BLaER1 (cell line): ENCODE measurements at regions not wholly inside any gene's neighbourhood (a gene's known extent, or its start where the extent isn't known, plus 50 kb on each side); places are given as distances from the start of the nearest gene placed in this dataset.
"Not testable (repeated sequence)": the region's sequence is repeated elsewhere in the genome, so short reads cannot be mapped to it uniquely, and the experiment has no call there.

Experiments
- H3K27ac ChIP-seq: shearing (Covaris generic); formaldehyde crosslinking; 2 replicates; pipeline ENCODE4 v1.8.1; 2022
- H3K27me3 ChIP-seq: shearing (Covaris generic); formaldehyde crosslinking; 2 replicates; pipeline ENCODE4 v1.8.1; 2022
- H3K36me3 ChIP-seq: shearing (Covaris generic); formaldehyde crosslinking; 2 replicates; pipeline ENCODE4 v1.8.1; 2022
- H3K4me1 ChIP-seq: shearing (Covaris generic); formaldehyde crosslinking; 2 replicates; pipeline ENCODE4 v1.8.1; 2022
- H3K4me2 ChIP-seq: shearing (Covaris generic); formaldehyde crosslinking; 2 replicates; pipeline ENCODE4 v1.8.1; 2022
- H3K4me3 ChIP-seq: shearing (Covaris generic); formaldehyde crosslinking; 2 replicates; pipeline ENCODE4 v1.8.1; 2022
- H3K9ac ChIP-seq: shearing (Covaris generic); formaldehyde crosslinking; 2 replicates; pipeline ENCODE4 v1.8.1; 2022
- H3K9me3 ChIP-seq: shearing (Covaris generic); formaldehyde crosslinking; 2 replicates; pipeline ENCODE4 v1.8.1; 2022
- H4K20me1 ChIP-seq: shearing (Covaris generic); formaldehyde crosslinking; 2 replicates; pipeline ENCODE4 v1.8.1; 2022
- Cebpa-rat ChIP-seq: shearing (Covaris generic); IDR thresholded peaks from 2 replicates; pipeline ENCODE4 v1.8.1; 2022

DNA sequence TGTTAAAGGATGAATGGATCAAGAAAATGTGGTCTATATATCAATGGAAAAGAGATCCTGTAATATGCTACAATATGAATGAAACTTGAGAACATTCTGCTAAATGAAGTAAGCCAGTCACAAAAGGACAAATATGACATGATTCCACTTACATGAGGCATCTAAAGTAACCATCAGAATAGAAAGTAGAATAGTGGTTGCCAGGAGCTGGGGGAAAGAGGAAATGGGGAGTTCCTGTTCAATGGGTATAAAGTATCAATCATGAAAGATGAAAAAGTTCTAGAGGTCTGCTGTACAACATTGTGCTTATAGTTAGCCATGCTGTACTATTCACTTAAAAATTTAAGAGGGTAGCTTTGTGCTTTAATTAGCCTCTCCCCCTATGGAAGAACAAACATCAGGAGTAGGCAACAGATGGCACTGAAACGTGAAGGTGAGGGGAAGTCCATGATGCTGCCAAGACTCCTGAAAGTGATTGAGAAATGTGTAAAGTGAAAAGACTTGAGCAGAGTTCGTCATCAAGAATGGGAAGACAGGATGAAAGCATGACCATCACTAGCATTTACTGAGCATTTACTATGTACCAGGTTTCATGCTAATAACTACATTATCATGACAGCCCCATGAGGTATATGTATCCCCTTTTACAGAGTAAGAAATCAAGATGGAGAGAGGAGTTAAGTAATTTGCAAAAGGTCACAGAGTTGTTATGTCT is 167.2 kb downstream of the CYB561 start:
- Histone ChIP-seq H3K27ac (no peak overlapping the region), H4K20me1 (no peaks in the 10 kb centered on the region), H3K27me3 (no peaks in the 10 kb centered on the region), H3K4me2 (no peak overlapping the region), H3K36me3 (no peaks in the 10 kb centered on the region), H3K4me1 (no peaks in the 10 kb centered on the region), H3K4me3 (no peak overlapping the region), H3K9me3 (no peaks in the 10 kb centered on the region), H3K9ac (no peak overlapping the region)
- no peak for TF ChIP-seq Cebpa-rat

DNA sequence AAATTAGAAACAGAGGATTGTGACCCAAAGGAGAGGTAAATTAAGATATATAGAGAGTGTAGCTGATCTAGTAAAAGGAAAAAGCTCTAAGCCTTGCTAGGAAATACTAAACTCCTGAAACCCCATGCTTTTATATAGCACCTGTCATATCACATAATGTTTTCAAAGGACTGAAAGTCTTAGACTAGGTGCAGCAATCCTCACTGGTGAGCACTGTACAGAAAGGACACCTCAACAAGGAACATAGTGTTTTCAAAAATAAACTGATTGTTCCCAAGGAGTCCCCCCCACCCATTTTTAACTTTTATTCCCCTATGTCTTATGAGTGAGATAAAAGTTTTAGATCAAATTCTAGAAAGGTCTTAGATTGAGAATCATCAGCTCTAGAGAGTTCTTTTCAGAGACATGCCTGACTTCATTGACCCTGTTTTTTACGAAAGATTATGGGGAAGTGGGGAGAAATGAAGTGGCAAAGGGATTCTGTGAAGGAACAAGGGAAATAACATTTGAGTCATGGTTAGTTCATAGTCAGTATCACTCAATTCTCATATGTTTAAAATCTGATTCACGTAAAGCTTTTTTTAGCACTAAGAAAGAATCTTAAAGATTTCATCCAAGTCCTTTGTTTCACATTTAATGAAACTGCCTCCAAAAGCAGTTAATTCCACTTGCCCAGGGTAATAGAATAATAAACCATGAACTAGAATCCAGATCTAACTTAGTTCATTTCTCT is 166.4 kb downstream of the CYB561 start:
- TF ChIP-seq Cebpa-rat: no peak
- H3K9me3 ChIP-seq: no peaks in the 10 kb centered on the region
- no peak overlapping the region for H3K9ac ChIP-seq
- H3K4me1 ChIP-seq: no peaks in the 10 kb centered on the region
- no peaks in the 10 kb centered on the region for H3K36me3 ChIP-seq
- no peak overlapping the region for H3K27ac ChIP-seq
- no peaks in the 10 kb centered on the region for H4K20me1 ChIP-seq
- H3K4me3 ChIP-seq: no peak overlapping the region
- H3K27me3 ChIP-seq: no peaks in the 10 kb centered on the region
- H3K4me2 ChIP-seq: no peak overlapping the region

DNA sequence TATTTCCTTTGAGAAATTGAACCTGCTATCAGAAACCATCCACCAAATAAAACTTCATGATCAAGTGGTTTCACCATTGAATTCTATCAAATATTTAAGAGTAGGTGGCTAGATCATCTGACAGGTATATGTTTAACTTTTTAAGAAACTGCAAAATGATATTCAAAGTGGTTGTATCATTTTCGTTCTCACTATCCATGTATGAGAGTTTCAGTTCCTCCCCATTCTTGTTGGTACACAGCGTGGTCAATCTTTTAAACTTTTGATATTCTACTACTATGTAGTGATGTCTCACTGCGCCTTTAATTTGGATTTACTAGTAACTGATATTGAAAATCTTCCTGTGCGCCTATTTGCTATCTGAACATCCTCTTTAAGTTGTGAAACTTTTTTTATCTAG is 163.7 kb downstream of the CYB561 start:
- Histone ChIP-seq H3K27me3 (no peaks in the 10 kb centered on the region), H3K4me3 (no peak overlapping the region)

DNA sequence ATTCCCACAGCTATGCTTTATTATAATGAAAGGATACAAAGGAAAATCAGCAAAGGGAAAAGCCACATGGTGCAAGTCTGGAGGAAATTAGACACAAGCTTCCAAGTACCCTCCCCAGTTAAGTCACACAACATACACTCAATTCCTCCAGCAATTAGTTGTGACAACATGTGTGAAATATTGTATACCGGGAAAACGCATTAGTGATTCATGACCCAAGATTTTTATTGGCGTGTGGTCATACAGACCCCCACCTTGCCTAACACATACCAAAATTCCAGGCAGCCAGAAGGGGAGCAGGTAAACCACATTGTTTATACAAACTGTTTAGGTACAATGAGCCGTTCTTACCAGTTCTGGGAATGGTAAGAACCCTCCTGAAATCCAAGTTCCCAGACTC is 160.6 kb downstream of the CYB561 start:
- H3K4me2 ChIP-seq: no peak overlapping the region
- TF ChIP-seq Cebpa-rat: no peak
- peaks cover 22% of the 10 kb centered on the region for H3K9me3 ChIP-seq
- no peaks in the 10 kb centered on the region for H3K36me3 ChIP-seq
- H4K20me1 ChIP-seq: no peaks in the 10 kb centered on the region
- no peaks in the 10 kb centered on the region for H3K27me3 ChIP-seq
- no peaks in the 10 kb centered on the region for H3K4me1 ChIP-seq
- no peak overlapping the region for H3K4me3 ChIP-seq
- H3K27ac ChIP-seq: no peak overlapping the region
- H3K9ac ChIP-seq: no peak overlapping the region

More for the DNA sequence above, 163.7 kb downstream of the CYB561 start:
- no peak overlapping the region for H3K4me2 ChIP-seq
- TF ChIP-seq Cebpa-rat: no peak
- no peaks in the 10 kb centered on the region for H3K4me1 ChIP-seq
- H3K9me3 ChIP-seq: peaks cover 19% of the 10 kb centered on the region
- no peaks in the 10 kb centered on the region for H4K20me1 ChIP-seq
- H3K36me3 ChIP-seq: no peaks in the 10 kb centered on the region
- no peak overlapping the region for H3K9ac ChIP-seq
- no peak overlapping the region for H3K27ac ChIP-seq

DNA sequence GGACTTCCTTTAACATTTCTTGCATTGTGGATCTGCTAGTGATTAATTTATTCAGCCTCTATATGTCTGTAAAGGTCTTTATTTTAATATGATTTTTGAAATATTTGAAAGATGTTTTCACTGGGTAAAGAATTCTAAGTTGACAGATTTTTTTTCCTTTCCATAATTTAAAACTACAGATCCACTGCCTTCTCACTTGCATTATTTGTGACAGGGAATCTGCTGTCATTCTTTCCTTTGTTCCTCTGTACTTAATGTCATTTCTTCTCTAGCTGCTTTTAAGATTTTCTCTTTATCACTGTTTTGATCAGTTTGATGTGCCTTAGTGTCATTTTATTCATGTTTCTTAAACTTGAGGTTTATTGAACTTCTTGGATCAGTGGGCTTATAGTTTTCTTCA is 159.9 kb downstream of the CYB561 start:
- Histone ChIP-seq H3K4me2 (no peak overlapping the region), H3K27ac (no peak overlapping the region), H3K9ac (no peak overlapping the region), H4K20me1 (no peaks in the 10 kb centered on the region), H3K4me1 (no peaks in the 10 kb centered on the region), H3K4me3 (no peak overlapping the region), H3K27me3 (no peaks in the 10 kb centered on the region), H3K9me3 (peaks cover 22% of the 10 kb centered on the region), H3K36me3 (no peaks in the 10 kb centered on the region)
- no peak for TF ChIP-seq Cebpa-rat

DNA sequence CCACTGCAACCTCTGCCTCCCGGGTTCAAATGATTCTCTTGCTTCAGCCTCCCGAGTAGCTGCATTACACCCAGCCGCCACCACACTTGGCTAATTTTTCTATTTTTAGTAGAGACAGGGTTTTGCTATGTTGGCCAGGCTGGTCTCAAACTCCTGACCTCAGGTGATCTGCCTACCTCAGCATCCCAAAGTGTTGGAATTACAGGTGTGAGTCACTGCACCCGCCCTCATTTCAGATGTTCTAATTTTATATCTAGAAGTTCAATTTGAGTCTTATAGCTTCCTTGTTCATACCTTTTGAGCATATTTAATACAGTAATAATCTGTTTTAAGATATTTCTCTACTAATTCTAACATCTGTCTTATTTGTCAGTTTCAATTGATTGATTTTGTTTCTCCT is 159.1 kb downstream of the CYB561 start:
- peaks cover 22% of the 10 kb centered on the region for H3K9me3 ChIP-seq
- H3K4me2 ChIP-seq, H3K4me1 ChIP-seq, H4K20me1 ChIP-seq, H3K27ac ChIP-seq, H3K4me3 ChIP-seq, H3K9ac ChIP-seq, H3K36me3 ChIP-seq, H3K27me3 ChIP-seq: not testable (repeated sequence)

- H3K4me2 ChIP-seq: no peak overlapping the region
- H3K4me3 ChIP-seq: no peak overlapping the region
- no peak for TF ChIP-seq Cebpa-rat
Observed at GRCh38 chr17:63289931-63290330, 156.2 kb downstream of the CYB561 start.

GRCh38 chr17:63290351-63290750 is 155.8 kb downstream of the CYB561 start:
- H3K27me3 ChIP-seq: no peaks in the 10 kb centered on the region
- peaks cover 4% of the 10 kb centered on the region for H3K4me1 ChIP-seq

More at GRCh38 chr17:63289931-63290330, 156.2 kb downstream of the CYB561 start:
- H3K9ac ChIP-seq: no peak overlapping the region
- H3K27ac ChIP-seq: no peak overlapping the region
- no peaks in the 10 kb centered on the region for H4K20me1 ChIP-seq
- H3K27me3 ChIP-seq: no peaks in the 10 kb centered on the region
- no peaks in the 10 kb centered on the region for H3K4me1 ChIP-seq
- H3K9me3 ChIP-seq: peaks cover 22% of the 10 kb centered on the region
- H3K36me3 ChIP-seq: no peaks in the 10 kb centered on the region

GRCh38 chr17:63290784-63291183 is 155.3 kb downstream of the CYB561 start:
- Histone ChIP-seq H4K20me1 (no peaks in the 10 kb centered on the region), H3K36me3 (no peaks in the 10 kb centered on the region), H3K27me3 (no peaks in the 10 kb centered on the region), H3K9me3 (peaks cover 19% of the 10 kb centered on the region), H3K4me3 (no peak overlapping the region), H3K27ac (no peak overlapping the region), H3K4me1 (peaks cover 8% of the 10 kb centered on the region), H3K9ac (no peak overlapping the region), H3K4me2 (no peak overlapping the region)
- no peak for TF ChIP-seq Cebpa-rat

More at GRCh38 chr17:63290351-63290750, 155.8 kb downstream of the CYB561 start:
- Histone ChIP-seq H3K36me3 (no peaks in the 10 kb centered on the region), H3K9me3 (peaks cover 21% of the 10 kb centered on the region), H3K27ac (no peak overlapping the region), H3K9ac (no peak overlapping the region), H4K20me1 (no peaks in the 10 kb centered on the region), H3K4me3 (no peak overlapping the region), H3K4me2 (no peak overlapping the region)
- no peak for TF ChIP-seq Cebpa-rat

DNA sequence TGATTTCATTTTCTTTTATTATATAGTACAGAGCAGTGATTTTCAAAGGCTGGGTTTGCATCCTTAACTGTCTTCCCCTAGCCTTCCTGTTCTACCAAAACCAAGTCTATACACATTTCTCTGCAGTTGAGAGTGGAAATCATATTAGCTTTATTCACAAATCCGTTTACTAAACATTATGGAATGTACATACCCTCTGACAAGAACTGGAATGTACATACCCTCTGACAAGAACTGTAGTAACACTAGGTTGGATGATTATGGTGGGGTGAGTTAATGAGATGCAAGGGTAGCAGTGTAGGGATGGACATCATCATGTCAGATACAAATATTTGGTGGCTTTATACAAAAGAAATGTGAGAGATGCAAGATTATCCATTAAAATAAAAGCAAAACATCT is 154.8 kb downstream of the CYB561 start:
- Histone ChIP-seq H3K36me3 (no peaks in the 10 kb centered on the region), H3K4me1 (peaks cover 13% of the 10 kb centered on the region), H3K9me3 (peaks cover 19% of the 10 kb centered on the region), H4K20me1 (no peaks in the 10 kb centered on the region), H3K27ac (no peak overlapping the region), H3K4me3 (no peak overlapping the region), H3K9ac (no peak overlapping the region), H3K4me2 (no peak overlapping the region), H3K27me3 (no peaks in the 10 kb centered on the region)
- no peak for TF ChIP-seq Cebpa-rat
